ENCODE measurements at regions not wholly inside any gene's neighbourhood (a gene's known extent, or its start where the extent isn't known, plus 50 kb on each side); places are given as distances from the start of the nearest gene placed in this dataset.
"Not testable (repeated sequence)": the region's sequence is repeated elsewhere in the genome, so short reads cannot be mapped to it uniquely, and the experiment has no call there.

DNA sequence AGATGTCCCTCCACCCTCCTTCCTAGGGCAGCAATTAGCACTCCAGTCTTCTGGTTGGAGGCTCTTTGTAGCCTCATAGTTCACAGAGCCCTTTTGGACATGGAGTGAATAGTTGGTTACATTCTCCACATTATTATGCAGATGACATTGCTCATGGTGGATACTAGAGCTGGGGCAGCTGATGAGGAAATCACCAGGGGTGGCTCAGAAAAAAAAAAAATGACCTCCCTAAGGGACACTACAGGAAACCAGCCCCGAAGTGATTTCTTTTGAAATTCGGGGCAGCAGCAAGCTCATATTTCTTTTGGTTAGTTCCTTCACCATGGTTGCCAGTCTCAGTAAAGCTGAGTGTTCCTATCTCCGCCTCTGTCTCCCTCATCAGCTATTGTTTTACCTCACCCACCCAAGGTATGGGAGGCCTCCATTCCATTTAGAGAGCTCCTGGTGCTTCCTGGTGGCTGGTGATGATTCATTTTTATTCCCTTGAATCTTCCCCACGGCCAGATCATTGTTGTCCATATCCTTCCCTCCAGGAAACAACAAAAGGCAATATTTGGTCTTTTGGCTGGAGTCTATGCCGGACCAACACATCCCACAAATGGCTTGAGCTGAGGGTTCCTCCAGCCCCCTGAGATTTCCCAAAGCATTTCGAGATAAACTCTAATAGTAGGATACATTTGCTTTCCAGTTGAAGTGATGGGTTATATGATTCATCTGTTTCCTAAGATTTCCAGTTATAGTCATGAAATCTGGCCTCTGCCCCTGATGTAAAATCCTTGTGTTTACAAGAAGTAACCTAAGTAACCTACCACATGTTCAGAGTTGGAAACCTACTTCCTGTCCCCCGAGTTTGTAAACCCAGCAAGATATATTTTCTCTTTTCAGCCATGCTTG is 56.2 kb upstream of the NID2 start:
- no peak for DNase-seq (ENCODE audit: low read depth in 2 of 2)

DNA sequence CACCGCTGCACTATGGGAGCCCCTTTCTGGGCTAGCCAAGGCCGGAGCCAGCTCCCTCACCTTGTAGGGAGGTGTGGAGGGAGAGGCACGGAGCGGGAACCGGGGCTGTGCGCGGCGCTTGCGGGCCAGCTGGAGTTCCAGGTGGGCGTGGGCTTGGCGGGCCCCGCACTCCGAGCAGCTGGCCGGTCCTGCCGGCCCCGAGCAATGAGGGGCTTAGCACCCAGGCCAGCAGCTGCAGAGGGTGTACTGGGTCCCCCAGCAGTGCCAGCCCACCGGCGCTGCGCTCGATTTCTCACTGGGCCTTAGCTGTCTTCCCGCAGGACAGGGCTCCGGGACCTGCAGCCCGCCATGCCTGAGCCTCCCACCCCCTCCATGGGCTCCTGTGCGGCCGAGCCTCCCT is 53.3 kb upstream of the NID2 start:
- DNase-seq (ENCODE audit: low read depth in 2 of 2) = not testable (repeated sequence)

DNA sequence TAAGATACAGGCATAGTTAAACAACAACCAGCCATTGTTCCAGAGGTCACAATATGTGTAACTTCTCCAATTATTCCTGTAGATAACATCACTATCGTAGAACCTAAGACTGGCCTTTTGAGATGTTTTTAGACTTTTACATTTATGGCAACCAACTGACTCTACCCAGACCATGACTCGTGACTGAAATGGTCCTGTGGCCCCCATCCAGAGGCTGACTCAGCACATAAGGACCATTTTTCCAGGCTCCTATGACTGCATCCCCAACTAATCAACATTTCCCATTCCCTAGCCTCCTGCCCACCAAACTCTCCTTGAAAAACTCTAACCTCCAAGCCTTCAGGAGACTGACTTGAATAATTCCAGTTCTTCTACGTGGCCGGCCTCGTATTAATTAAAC is 52.6 kb upstream of the NID2 start:
- DNase-seq (ENCODE audit: low read depth in 2 of 2) = no peak

GRCh38 chr14:52119030-52119429 is 50.2 kb upstream of the NID2 start:
- DNase-seq (ENCODE audit: low read depth in 2 of 2) = no peak
